ENCODE measurements at regions not wholly inside any gene's neighbourhood (a gene's known extent, or its start where the extent isn't known, plus 50 kb on each side); places are given as distances from the start of the nearest gene placed in this dataset.

GRCh38 chr18:72605376-72605775 lies 61.2 kb upstream of the CBLN2 start:
- Histone ChIP-seq H2BK12ac (ENCODE audit: low read length) (no peak overlapping the region), H4K12ac (ENCODE audit: low read depth, low read length) (no peak overlapping the region), H3K36me3 (ENCODE audit: control insufficient read depth in 1 of 2, insufficient read depth in 2 of 2, low read length in 2 of 2) (no peaks in the 10 kb centered on the region), H3K27ac (ENCODE audit: low read depth, low read length) (no peak overlapping the region), H4K8ac (ENCODE audit: low read depth, low read length) (no peak overlapping the region), H3K9me3 (ENCODE audit: insufficient read depth, low read depth, low read length) (no peaks in the 10 kb centered on the region), H2AFZ (ENCODE audit: insufficient read depth, low read length, poor library complexity) (no peak overlapping the region), H2BK120ac (ENCODE audit: insufficient read depth, low read length, poor library complexity) (no peak overlapping the region), H3K14ac (ENCODE audit: low read length) (no peak overlapping the region), H3K79me1 (ENCODE audit: low read length) (peaks cover 2% of the 10 kb centered on the region), H3K18ac (ENCODE audit: low read length) (no peak overlapping the region), H3K4me2 (ENCODE audit: low read length) (no peak overlapping the region), H2BK5ac (ENCODE audit: low read depth, low read length, poor library complexity) (no peak overlapping the region), H3K79me2 (ENCODE audit: control insufficient read depth, insufficient read depth, low read length, poor library complexity) (no peaks in the 10 kb centered on the region), H3K27me3 (ENCODE audit: insufficient read depth, low read length) (no peaks in the 10 kb centered on the region), H3K4ac (ENCODE audit: low read depth, low read length) (no peak overlapping the region), H3K4me1 (ENCODE audit: control insufficient read depth in 1 of 2, insufficient read depth in 2 of 2, low read length in 2 of 2) (peaks cover 8 to 10% of the 10 kb centered on the region in 2 experiments), H3K9ac (ENCODE audit: low read length) (no peak overlapping the region), H2AK5ac (ENCODE audit: low read length) (no peak overlapping the region), H3K23ac (ENCODE audit: low read length) (no peak overlapping the region), H3K4me3 (ENCODE audit: low read depth, low read length) (no peak overlapping the region), H4K91ac (ENCODE audit: low read depth, low read length) (no peak overlapping the region)
- no peak for DNase-seq
- WGBS (ENCODE audit: extremely low coverage, insufficient coverage, insufficient read length), result no CpG with 5 or more reads among the region's 1 CpG

- Histone ChIP-seq H3K36me3 (ENCODE audit: control insufficient read depth in 1 of 2, insufficient read depth in 2 of 2, low read length in 2 of 2) (no peaks in the 10 kb centered on the region), H3K27ac (ENCODE audit: low read depth, low read length) (peak overlapping the region; percentile 44), H3K79me1 (ENCODE audit: low read length) (peaks cover 2% of the 10 kb centered on the region), H2AFZ (ENCODE audit: insufficient read depth, low read length, poor library complexity) (no peak overlapping the region), H3K4me3 (ENCODE audit: low read depth, low read length) (no peak overlapping the region), H2BK120ac (ENCODE audit: insufficient read depth, low read length, poor library complexity) (peak overlapping the region; percentile 35), H4K12ac (ENCODE audit: low read depth, low read length) (no peak overlapping the region), H3K4me1 (ENCODE audit: control insufficient read depth in 1 of 2, insufficient read depth in 2 of 2, low read length in 2 of 2) (peaks cover 8 to 10% of the 10 kb centered on the region in 2 experiments), H3K27me3 (ENCODE audit: insufficient read depth, low read length) (no peaks in the 10 kb centered on the region), H4K8ac (ENCODE audit: low read depth, low read length) (peak overlapping the region; percentile 39), H3K18ac (ENCODE audit: low read length) (no peak overlapping the region), H3K9ac (ENCODE audit: low read length) (no peak overlapping the region), H2BK5ac (ENCODE audit: low read depth, low read length, poor library complexity) (peak overlapping the region; percentile 3), H3K4me2 (ENCODE audit: low read length) (no peak overlapping the region), H3K79me2 (ENCODE audit: control insufficient read depth, insufficient read depth, low read length, poor library complexity) (no peaks in the 10 kb centered on the region), H3K14ac (ENCODE audit: low read length) (peak overlapping the region; percentile 30), H4K91ac (ENCODE audit: low read depth, low read length) (peak overlapping the region; percentile 66), H3K23ac (ENCODE audit: low read length) (no peak overlapping the region), H2BK12ac (ENCODE audit: low read length) (peak overlapping the region; percentile 51), H2AK5ac (ENCODE audit: low read length) (no peak overlapping the region), H3K4ac (ENCODE audit: low read depth, low read length) (no peak overlapping the region), H3K9me3 (ENCODE audit: insufficient read depth, low read depth, low read length) (no peaks in the 10 kb centered on the region)
- no CpG with 5 or more reads among the region's 6 CpGs for WGBS (ENCODE audit: extremely low coverage, insufficient coverage, insufficient read length)
- DNase-seq, result no peak
These were observed 57.8 kb upstream of the CBLN2 start for GRCh38 chr18:72601944-72602343.

- peaks cover 8 to 10% of the 10 kb centered on the region in 2 experiments for H3K4me1 ChIP-seq (ENCODE audit: control insufficient read depth in 1 of 2, insufficient read depth in 2 of 2, low read length in 2 of 2)
- H3K23ac ChIP-seq (ENCODE audit: low read length), result no peak overlapping the region
- no peak overlapping the region for H3K9ac ChIP-seq (ENCODE audit: low read length)
- H3K4me2 ChIP-seq (ENCODE audit: low read length), result no peak overlapping the region
- no peak overlapping the region for H3K4ac ChIP-seq (ENCODE audit: low read depth, low read length)
- H3K27me3 ChIP-seq (ENCODE audit: insufficient read depth, low read length), result no peaks in the 10 kb centered on the region
- H3K18ac ChIP-seq (ENCODE audit: low read length), result no peak overlapping the region
- no CpG with 5 or more reads among the region's 10 CpGs for WGBS (ENCODE audit: extremely low coverage, insufficient coverage, insufficient read length)
- no peaks in the 10 kb centered on the region for H3K36me3 ChIP-seq (ENCODE audit: control insufficient read depth in 1 of 2, insufficient read depth in 2 of 2, low read length in 2 of 2)
- no peak for DNase-seq
- H2AFZ ChIP-seq (ENCODE audit: insufficient read depth, low read length, poor library complexity), result no peak overlapping the region
- H3K4me3 ChIP-seq (ENCODE audit: low read depth, low read length), result no peak overlapping the region
- H4K12ac ChIP-seq (ENCODE audit: low read depth, low read length), result no peak overlapping the region
- no peaks in the 10 kb centered on the region for H3K9me3 ChIP-seq (ENCODE audit: insufficient read depth, low read depth, low read length)
- H3K14ac ChIP-seq (ENCODE audit: low read length), result no peak overlapping the region
- H3K79me2 ChIP-seq (ENCODE audit: control insufficient read depth, insufficient read depth, low read length, poor library complexity), result no peaks in the 10 kb centered on the region
- peak overlapping the region; percentile 52 for H3K27ac ChIP-seq (ENCODE audit: low read depth, low read length)
- no peak overlapping the region for H2AK5ac ChIP-seq (ENCODE audit: low read length)
- H2BK120ac ChIP-seq (ENCODE audit: insufficient read depth, low read length, poor library complexity), result peak overlapping the region; percentile 35
- H2BK12ac ChIP-seq (ENCODE audit: low read length), result no peak overlapping the region
- peaks cover 2% of the 10 kb centered on the region for H3K79me1 ChIP-seq (ENCODE audit: low read length)
- H2BK5ac ChIP-seq (ENCODE audit: low read depth, low read length, poor library complexity), result peak overlapping the region; percentile 57
- H4K8ac ChIP-seq (ENCODE audit: low read depth, low read length), result no peak overlapping the region
- H4K91ac ChIP-seq (ENCODE audit: low read depth, low read length), result peak overlapping the region; percentile 66
These were observed 57.3 kb upstream of the CBLN2 start for GRCh38 chr18:72601481-72601880.

Data from trophoblast cell (in vitro differentiated cells and primary cell).